NOMO-1 treated with dmso at 0.1 percent for 144 hours (cell line): ENCODE measurements at regions not wholly inside any gene's neighbourhood (a gene's known extent, or its start where the extent isn't known, plus 50 kb on each side); places are given as distances from the start of the nearest gene placed in this dataset.
A peak's percentile ranks its signal among the peaks of the same experiment; 100 is the strongest.
"Not testable (repeated sequence)": the region's sequence is repeated elsewhere in the genome, so short reads cannot be mapped to it uniquely, and the experiment has no call there.

ENCODE experiments used
- DNase-seq: peaks from one replicate; lab custom pipeline; 2025; ENCODE audit not compliant: unreplicated experiment; lab: John Stamatoyannopoulos, UW

DNA sequence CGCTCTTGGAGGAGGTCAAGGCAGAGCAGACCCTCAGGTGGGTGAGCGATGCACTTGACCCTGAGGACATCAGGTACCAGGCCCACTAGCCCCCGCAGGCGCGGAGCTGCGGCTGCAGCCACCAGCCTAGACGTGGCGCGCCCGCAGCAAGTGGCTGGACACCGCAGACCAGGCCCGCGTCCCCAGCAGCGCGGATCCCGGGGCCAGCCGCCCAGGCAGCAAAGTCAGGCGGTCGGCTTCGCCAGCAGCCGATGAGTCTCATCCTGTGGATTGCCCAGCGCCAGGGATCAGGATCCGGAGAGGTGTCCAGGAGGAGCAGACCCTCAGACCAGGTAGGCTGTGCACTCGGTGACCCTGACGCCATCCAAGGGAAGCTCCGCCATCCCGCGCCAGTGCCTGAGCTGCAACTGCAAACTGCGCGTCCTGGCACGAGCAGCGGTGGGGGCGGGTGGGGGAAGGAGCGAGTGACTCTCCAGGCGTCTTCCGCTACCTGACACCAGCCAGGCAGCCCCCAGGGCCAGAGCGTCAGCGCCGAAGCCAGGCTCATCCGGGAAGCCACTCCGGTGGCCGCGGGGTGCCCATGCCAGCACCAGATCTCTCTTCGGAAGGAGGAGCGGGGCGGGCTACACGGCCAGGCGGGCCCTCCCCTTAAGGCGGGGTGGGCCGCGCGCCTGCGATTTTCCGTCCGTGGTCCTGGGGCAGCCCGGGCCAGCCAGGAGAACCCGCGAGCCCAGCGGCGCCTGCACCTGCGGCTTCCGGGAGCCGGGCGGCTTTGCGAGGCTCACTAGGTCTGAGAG, 92.6 kb upstream of the THOC3 start:
- not testable (repeated sequence) for DNase-seq

DNA sequence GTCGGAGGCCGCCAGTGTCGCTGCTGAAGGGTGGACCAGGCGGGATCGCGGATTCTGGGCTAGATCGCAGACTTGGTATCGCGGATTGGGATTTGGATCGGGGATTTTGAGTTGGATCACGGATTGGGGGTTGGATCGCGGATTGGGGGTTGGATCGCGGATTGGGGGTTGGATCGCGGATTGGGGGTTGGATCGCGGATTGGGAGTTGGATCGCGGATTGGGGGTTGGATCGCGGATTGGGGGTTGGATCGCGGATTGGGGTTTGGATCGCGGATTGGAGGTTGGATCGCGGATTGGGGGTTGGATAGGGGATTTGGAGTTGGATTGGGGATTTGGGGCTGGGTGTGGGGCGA, 93.1 kb upstream of the THOC3 start:
- DNase-seq: not testable (repeated sequence)

DNA sequence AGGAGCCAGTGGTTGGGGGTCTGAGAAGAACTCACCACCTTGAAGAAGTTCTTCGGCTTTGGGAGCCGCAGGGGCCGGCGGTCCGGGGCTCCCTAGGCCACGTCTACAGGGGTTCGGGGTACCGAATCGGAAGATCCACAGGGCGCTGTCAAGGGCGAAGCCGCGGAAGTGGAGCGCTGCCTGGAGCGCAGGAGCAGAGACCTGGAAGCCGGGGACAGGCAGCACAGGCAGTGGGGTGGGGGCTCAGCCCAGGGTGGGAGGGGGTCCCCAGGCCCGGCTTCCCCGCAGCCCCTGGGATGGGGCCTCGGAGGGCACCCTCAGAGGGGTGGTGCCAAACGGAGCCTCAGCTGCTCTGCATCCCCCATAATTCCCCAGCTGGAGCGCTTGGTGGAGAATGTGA, 93.5 kb upstream of the THOC3 start:
- DNase-seq: not testable (repeated sequence)

DNA sequence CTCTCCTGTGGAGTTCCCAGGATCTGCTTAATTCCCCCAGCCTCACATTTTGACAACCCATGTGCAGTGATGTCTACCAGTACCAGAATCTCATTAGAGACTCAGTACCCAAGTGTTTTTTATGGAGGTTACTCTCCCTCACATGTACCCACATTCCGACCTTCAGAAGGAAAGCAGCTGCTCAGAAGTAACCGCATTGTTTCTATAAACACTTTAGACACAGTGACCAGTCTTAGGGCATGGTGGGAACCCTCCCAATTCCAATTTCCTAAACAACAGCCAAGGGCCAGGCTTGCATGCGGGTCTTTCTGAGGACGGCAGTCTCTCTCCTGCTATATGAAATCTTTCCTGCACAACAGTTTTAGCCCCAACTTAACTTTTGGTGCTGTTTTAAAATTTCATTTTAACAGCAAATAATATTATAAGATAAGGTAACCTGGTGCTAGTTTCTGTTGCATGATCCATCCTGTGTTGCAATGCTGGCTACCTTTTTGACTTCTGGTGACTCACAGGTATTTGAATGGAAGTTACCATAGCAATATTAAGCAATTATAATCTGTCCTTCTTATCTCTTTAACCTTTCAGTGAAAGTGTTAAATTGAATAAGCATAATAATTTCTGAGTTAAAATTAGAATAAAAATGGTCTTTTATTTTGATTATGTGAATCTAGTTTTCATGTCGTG, 98.3 kb upstream of the THOC3 start:
- DNase-seq: not testable (repeated sequence)

DNA sequence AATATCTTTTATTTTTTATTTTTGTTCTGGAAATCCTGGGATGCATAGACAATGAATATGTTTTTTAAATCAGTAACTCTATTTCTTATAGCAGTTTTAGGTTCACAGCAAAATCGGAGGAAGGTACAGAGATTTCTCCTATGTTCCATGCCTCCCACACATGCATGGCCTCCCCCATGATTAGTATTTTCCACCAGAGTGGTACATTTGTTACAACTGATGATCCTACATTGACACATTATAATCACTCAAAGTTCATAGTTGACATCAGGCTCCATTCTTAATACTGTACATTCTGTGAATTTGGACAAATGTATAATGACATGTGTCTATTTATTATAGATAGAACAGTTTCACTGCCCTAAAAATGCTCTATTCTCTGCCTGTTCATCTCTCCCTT, 99.0 kb upstream of the THOC3 start:
- not testable (repeated sequence) for DNase-seq

DNA sequence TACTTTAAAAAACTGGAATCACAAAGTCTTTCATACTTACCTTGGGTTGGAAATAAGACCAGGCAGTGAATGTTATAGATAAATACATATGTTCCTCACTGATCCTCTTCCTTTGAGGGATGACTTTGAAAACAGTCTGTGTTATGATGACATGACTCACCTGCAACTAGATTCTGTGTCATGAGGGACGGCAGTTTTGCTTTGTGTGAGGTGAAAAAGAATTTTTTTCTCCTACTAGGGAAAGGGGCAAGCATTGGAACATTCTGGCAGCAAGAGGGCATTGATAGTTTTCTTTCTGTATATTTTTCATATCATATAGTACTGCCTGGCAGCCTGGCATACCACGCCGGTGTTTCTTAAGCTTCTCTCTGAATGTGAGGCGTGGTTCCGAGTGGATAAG, 99.8 kb upstream of the THOC3 start:
- not testable (repeated sequence) for DNase-seq

DNA sequence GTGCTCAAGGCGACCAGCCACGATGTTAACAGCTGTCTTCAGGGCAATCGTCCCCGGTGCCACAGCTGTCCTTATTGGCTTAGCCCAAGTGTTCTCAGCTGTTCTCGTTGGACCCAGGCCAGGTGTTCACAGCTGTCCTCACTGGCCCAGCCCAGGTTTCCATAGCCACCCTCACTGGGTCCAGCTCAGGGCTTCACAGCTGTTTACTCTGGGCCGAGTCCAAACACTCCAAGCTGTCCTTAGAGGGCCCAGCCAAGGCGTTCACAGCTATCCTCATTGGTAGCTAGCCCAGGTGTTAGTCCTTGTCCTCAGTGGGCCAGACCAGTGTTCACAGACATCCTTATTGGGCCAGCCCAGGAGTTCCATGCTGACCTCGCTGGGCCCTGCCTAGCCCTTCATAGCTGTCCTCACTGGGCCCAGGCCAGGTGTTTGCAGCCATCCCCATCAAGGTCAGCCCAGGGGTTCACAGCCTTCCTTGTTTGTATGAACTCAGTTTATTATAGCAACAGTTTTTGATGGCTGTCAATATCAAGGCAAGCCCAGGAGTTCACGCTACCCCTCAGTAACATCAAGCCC, 106.0 kb upstream of the THOC3 start:
- not testable (repeated sequence) for DNase-seq

DNA sequence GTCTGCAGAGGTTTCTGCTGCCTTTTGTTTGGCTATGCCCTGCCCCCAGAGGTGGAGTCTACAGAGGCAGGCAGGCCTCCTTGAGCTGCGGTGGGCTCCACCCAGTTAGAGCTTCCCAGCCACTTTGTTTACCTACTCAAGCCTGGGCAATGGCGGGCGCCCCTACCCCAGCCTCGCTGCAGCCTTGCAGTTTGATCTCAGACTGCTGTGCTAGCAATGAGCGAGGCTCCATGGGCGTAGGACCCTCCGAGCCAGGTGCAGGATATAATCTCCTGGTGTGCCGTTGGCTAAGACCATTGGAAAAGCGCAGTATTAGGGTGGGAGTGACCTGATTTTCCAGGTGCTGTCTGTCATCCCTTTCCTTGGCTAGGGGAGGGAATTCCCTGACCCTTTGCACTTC, 115.6 kb upstream of the THOC3 start:
- DNase-seq: not testable (repeated sequence)

DNA sequence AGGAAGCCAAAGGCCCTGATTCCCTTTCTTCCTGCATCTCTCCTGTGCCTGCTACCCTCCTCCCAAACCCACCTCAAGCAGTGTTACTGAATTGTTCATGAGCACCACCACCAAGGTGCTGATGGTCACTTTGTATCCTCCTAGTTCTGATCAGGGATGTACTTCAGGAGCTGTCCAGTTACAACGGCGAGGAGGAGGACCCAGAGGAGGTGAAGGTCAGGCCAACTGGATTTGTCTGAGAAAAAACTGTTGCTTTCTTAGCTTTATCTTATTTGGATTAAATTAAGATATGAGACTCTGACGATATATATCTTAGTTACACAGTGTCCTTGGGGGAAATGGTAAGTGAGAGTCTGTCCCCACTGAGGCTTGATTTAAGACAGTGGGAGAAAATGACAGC, 135.0 kb upstream of the THOC3 start:
- DNase-seq: not testable (repeated sequence)

DNA sequence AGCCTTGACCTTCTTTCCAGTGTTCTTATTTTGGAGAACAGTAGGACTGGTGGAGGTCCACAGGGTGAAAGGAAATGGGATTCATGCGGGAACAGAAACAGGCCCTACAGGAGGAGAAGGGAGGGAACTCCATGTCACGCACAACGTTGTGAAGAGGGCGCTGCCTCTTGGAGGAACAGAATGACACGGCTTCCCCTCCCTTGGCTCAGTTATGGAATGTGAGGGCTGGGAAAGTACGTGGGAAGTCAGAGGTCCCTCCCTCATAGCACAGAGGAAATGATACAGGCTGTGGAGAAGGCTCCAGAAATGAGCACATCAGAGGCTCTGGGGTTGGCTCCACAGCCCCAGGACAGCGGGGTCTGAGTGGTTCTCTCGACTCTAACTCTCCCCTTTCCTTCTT, 125.3 kb upstream of the SIMC1 start:
- DNase-seq: not testable (repeated sequence)

DNA sequence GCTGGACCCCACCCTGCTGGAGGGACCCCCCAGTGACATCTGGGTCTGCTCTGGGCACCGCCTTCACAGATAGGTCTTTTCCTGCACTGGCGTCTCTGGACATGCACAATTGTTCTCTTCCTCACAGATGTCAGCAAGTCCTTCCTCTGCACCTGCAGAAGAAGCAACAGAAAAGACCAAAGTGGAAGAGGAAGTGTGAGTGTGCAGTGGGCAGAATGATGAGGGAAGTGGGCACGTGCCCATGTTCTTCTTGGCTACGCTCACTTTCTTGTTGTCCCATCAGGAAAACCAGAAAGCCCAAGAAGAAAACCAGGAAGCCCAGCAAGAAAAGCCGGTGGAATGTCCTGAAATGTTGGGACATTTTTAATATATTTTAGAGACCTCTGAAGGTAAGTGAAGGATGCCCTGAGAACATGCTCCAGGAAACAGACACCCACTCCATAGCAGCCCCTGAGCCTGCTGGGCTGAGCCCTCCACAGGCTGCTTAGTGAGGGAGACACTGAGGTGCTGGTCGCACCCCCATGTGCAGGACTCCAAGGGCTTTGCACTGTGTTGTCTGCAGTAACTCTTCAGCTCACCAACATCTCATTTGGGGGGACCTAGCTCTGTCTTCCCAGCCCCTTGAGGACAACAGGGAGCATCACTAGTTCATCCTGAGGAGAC, 124.4 kb upstream of the SIMC1 start:
- not testable (repeated sequence) for DNase-seq

DNA sequence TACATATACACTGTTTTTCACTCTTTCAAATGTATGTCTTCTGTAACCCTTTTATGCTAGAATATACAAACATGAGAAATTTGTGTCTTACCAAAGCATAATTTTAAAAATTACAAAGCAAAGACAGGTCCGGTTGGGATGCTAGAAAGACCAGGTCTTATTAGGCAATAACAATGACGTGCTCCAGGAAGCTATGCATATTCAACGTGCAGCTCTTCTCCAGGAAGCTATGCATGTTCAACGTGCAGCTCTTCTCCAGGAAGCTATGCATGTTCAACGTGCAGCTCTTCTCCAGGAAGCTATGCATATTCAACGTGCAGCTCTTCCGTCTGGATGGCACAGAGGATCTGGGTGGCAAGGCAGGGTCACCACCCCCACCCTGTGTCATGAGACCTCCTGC, 123.4 kb upstream of the SIMC1 start:
- not testable (repeated sequence) for DNase-seq

DNA sequence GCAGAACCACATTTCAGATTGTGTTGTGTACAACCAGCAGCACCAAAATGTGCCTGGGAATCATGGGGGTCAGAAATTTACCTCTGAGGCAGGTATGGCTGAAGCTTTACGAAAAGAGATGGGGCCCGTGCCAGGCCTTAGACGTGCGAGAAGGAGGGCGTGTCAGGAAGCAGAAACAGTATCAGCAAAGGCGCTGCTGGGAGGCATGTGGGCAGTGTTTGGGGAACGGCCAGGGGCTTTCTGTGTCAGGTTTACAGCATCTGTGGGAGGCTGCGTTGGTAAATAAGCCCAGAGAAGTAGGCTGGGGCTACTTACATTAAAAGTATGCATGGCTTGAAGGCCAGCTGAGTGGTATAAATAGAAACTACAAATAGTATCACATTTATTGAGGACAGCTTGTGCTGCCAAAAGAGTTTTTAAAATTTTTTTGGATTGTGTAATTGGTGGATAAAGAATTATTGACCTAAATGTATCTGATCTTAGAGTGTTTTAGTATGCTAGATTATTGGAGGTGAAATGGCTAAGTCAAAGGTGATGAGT, 120.5 kb upstream of the SIMC1 start:
- DNase-seq: not testable (repeated sequence)

DNA sequence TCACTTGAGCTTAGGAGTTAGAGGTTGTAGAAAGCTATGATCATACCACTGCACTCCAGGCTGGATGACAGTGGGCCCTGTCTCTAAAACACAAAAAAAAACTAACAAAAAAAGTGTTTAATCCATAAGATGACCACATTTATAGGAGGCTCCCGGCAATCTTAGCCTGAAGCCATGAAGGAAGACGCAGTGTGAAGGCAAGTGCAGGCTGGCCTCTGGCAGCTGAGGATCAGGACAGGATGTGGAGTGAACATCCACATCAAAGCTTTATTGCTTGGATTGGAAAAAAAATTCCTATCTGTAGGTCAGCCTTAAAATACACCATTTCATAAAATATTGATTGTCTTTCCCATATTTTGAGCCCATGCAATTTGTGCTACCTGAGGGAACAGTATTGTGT, 115.9 kb upstream of the SIMC1 start:
- not testable (repeated sequence) for DNase-seq

DNA sequence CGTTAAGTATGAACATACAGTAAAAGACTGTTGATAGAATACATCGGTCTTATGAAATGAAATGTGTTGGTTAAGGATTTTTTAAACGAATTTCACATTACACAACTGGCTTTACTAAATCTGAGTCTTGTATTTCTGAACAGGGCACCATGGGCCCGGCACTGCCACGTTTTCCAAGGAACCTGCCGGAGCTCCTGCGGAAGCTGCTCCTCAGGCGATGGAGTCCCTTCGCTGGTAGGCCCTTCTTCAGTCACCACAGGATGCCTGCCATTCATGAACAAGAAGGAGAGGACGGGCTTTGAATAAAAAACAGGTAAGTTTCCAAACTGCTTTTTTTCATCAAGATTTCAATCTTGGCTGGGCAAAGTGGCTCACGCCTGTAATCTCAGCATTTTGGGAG, 114.1 kb upstream of the SIMC1 start:
- DNase-seq: not testable (repeated sequence)

DNA sequence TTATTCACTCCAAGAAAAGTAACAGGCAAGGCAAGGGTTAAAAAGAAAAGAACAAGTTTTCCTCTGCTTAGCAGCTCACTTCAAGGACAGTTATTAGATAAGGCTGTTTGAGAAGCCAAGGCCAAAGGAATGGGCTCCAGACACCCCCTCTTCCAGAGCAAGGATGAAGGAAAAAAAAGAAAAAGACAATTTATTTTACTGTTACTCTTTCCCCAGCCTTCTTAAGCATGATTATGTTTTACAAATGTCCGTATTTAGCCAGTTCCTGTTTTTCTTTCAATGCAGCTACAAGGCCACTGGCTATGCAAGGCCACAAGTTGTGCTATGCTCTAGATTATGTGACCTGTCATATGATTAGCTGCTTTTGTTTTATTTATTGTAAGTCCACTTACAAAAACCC, 106.5 kb upstream of the SIMC1 start:
- DNase-seq: peak; percentile 0

DNA sequence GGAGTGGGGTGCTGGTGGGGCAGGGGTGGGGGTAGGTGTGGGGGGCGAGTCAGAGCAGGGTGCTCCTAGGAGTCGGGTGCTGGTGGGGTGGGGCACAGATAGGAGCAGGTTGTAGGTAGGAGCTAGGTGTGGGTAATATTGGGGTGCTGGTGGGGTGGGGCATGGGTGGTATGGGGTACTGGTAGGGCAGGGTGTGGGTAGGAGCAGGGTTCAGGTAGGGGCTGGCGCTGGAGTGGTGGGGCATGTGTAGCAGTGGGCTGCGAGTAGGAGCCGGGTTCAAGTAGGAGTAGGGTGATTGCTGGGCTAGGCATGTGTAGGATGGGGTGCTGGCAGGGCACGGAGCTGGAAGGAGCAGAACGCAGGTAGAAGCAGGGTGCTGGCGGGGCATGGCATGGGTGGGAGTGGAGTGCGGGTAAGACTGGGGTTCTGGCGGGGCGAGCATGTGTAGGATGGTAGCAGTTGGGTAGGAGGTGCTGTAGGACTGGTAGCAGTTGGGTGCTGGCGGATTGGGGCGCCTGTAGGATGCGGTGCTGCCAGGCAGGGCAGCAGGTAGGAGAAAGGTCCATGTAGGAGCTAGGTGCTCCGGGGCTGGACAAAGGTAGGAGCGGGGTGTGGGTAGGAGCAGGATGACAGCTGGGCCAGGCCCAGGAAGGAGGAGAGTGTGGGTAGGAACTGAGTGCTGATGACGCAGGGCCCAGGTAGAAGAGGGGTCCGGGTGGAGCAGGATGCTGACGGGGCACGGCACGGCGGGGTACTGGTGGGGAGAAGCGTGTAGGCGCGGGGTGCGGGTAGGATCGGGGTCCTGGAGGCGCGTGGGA, 105.5 kb upstream of the SIMC1 start:
- no peak for DNase-seq

DNA sequence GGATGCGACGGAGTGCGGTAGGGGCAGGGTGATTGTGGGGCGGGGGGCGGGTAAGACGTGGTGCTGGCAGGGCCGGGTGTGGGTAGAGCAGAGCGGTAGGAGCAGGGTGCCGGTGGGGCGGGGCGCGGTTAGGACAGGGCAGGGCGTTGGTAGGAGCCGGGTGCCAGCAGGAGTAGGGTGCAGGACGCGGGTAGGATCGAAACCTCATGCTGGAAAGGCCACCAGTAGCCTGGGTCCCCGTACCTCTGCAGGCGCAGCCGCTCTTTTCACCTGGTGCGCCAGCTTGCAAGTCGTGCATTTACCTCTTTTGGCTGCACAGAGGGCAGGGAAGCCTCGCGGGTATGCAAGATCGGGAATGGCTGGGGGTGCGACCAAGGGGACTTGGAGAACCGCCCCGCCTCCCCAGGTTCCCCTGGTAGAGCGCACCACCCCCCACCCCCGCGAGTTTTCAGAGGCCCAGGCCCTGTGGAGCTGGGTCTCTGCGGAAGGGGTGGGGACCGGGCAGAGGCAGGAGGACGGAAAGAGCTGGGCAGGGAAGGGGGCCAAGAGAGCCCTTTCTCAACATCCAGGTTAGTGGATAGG, 104.8 kb upstream of the SIMC1 start:
- no peak for DNase-seq

DNA sequence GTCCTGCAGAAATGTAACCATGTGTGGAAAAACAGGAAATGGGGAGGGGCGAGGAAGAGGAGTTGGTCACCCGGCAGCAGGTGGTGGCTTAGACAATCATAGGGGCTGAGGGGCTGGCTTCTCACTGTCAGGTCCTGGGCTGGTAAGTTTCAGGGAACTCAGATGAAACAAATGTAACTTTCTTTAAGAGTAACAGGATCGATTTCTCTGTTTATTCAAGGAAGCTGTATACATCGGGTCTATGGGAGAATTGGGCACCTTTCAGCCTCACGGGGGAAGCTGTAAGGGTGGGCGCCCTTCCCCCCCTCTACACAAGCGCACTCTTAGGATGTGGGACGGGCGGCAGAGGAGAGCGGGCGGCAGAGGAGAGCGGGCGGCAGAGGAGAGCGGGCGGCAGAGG, 104.3 kb upstream of the SIMC1 start:
- no peak for DNase-seq

DNA sequence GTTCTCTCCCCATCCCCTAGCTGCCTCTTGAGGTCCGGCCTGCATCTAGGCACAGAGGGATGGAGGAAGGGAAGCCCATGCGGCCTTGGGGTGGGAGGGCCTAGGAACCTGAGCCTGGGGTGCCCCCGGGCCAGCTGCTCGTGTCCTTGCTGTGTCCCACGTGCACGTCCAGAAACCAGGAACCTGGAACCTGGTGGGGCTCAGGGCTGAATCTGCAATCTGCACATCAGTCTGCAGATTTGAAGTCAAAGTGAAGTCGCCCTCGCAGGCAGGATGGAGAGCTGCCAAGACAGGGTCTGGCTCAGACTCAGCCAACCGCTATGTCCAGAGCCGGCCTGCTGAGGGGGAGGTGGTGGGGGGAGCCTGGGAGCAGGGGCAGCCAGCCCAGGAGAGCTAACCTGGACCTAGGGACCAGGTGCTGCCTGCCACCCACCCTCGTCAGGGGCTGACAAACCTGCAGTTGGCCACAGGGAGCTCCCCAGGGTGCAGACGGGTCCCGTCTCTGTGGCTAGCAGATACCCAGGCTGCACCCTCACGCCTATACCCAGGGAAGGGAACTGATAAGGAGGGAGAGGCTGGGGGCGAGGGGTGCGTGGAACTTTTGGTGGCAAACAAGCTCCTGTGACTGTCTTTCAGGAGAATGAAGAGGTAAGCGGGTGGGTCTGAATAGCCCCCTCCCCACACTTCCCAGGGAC, 103.5 kb upstream of the SIMC1 start:
- no peak for DNase-seq
